AG10803 (cell line): ENCODE measurements at regions not wholly inside any gene's neighbourhood (a gene's known extent, or its start where the extent isn't known, plus 50 kb on each side); places are given as distances from the start of the nearest gene placed in this dataset.

Source experiments
- DNase-seq: peaks from one replicate; pipeline ENCODE4 v3.0.0; 2010; ENCODE audit warnings: low read depth
- H3K4me3 ChIP-seq: 2 replicates; pipeline ENCODE4 v1.5.1; 2011; ENCODE audit warnings: mild to moderate bottlenecking, low read length, control low read depth
- TF ChIP-seq, protein P1 (sequence below): conservative IDR thresholded peaks from 2 replicates; pipeline ENCODE4 v1.5.1; 2011; ENCODE audit warnings: mild to moderate bottlenecking, low read length, control low read depth, inconsistent platforms

GRCh38 chr4:12979797-12980196 lies 504.3 kb downstream of the RAB28 start:
- TF ChIP-seq, protein P1, sequence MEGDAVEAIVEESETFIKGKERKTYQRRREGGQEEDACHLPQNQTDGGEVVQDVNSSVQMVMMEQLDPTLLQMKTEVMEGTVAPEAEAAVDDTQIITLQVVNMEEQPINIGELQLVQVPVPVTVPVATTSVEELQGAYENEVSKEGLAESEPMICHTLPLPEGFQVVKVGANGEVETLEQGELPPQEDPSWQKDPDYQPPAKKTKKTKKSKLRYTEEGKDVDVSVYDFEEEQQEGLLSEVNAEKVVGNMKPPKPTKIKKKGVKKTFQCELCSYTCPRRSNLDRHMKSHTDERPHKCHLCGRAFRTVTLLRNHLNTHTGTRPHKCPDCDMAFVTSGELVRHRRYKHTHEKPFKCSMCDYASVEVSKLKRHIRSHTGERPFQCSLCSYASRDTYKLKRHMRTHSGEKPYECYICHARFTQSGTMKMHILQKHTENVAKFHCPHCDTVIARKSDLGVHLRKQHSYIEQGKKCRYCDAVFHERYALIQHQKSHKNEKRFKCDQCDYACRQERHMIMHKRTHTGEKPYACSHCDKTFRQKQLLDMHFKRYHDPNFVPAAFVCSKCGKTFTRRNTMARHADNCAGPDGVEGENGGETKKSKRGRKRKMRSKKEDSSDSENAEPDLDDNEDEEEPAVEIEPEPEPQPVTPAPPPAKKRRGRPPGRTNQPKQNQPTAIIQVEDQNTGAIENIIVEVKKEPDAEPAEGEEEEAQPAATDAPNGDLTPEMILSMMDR = no peak
- H3K4me3 ChIP-seq = no peak overlapping the region
- DNase-seq = no peak

DNA sequence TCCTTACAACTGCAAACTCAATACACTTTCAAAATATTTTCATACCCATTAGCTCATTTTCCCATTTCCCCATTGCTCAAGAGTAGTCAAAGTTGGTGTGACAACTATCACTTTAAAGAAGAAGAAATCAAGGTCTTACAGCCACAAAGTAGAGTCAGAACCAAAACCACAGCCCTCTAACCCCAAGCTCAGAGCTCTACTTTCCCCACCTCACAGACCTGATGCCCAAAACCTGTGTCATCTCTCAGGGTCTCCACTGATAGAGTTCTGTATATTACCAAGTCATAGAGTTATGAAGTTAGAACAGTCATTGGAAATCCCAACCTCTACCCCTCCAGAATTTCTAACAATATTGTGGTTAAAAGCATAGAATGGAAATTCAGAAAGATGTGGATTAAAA lies 505.8 kb downstream of the RAB28 start:
- TF ChIP-seq, protein P1 = no peak
- no peak overlapping the region for H3K4me3 ChIP-seq

DNA sequence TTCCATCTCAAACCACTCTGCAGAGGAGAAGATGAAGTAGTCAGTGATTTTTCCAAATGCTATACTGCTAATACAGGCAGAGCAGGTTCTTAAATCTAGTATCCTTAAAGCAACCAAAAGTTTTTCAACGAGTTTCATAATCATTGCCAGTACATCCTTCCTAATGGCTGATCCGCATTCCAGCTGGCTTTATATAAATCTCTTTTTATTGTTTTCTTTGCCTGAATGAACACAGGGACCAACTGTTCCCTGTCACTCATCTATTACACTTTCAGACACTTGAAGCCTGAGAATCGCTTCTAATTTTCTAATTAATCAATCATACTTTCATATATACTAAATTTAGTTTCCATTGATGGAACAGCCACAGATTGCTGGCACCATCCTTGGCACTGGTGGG lies 508.6 kb downstream of the RAB28 start:
- TF ChIP-seq, protein P1 = no peak
- DNase-seq = no peak

More for the DNA sequence above, 505.8 kb downstream of the RAB28 start:
- no peak for DNase-seq

GRCh38 chr4:12973522-12973921 lies 510.6 kb downstream of the RAB28 start:
- DNase-seq = no peak
- TF ChIP-seq, protein P1 = no peak
- H3K4me3 ChIP-seq = no peak overlapping the region

More for the DNA sequence above, 508.6 kb downstream of the RAB28 start:
- no peak overlapping the region for H3K4me3 ChIP-seq

DNA sequence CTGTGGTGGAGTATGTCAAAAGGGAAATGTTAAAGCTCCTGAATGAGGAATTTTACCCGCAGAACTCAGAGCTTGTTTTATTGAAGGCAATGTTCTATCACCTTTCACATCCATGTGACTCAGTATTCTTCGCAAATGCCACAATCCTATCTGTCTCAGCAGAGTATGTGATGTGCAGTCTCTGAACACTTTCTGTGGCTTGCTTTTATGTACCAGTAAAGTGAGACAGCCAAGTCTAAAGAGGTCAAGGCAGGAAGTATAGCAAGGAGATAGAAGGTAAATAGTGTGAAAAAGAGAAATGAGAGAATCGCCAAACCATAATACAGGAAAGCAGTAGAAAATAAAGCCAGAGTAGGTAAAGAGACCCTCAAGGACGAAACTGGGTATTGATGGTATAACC lies 515.8 kb downstream of the RAB28 start:
- no peak for DNase-seq
- H3K4me3 ChIP-seq = no peak overlapping the region
- TF ChIP-seq, protein P1 = no peak

DNA sequence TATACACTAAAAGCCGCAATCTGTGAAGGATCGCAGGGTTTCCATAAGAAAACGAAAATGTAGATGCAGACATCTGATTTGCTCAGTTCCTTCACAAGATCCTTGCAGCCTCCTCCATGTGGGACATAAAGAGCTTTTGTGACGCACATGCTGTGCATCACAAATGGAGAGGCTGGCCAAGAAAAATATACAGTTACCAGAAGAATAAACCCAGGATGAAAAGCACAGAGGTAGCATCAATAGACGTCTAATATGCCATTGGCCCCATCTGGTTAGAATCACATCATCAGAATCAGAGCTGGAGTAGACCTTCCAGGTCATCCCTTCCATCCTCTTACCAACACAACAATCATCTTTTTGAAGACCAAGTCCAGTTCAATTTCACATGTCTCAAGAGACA lies 517.4 kb downstream of the RAB28 start:
- TF ChIP-seq, protein P1 = no peak
- H3K4me3 ChIP-seq = no peak overlapping the region
- no peak for DNase-seq

- no peak for DNase-seq
- H3K4me3 ChIP-seq = no peak overlapping the region
- TF ChIP-seq, protein P1 = no peak
Observed at GRCh38 chr4:12965334-12965733, 518.8 kb downstream of the RAB28 start.
